Ishikawa (cell line): ENCODE measurements at regions not wholly inside any gene's neighbourhood (a gene's known extent, or its start where the extent isn't known, plus 50 kb on each side); places are given as distances from the start of the nearest gene placed in this dataset.

Experiments used
- CREB1 ChIP-seq: IDR thresholded peaks from 2 replicates; pipeline ENCODE4 v1.6.1; 2012; ENCODE audit warnings: low read depth
- EP300 ChIP-seq: IDR thresholded peaks from 2 replicates; pipeline ENCODE4 v1.6.1; 2012; ENCODE audit warnings: borderline replicate concordance
- FOXM1 ChIP-seq: IDR thresholded peaks from 2 replicates; pipeline ENCODE4 v1.6.1; 2012; ENCODE audit warnings: low read depth, borderline replicate concordance
- RAD21 ChIP-seq: IDR thresholded peaks from 2 replicates; pipeline ENCODE4 v1.6.1; 2012; ENCODE audit warnings: low read depth
- TAF1 ChIP-seq: IDR thresholded peaks from 2 replicates; pipeline ENCODE4 v1.6.1; 2012; ENCODE audit warnings: low read depth, mild to moderate bottlenecking
- TEAD4 ChIP-seq: IDR thresholded peaks from 2 replicates; pipeline ENCODE4 v1.6.1; 2012
- YY1 ChIP-seq: IDR thresholded peaks from 2 replicates; pipeline ENCODE4 v1.6.1; 2012; ENCODE audit warnings: low read depth
- TF ChIP-seq, protein P1 (sequence below): IDR thresholded peaks from 2 replicates; pipeline ENCODE4 v1.6.1; 2012
- TF ChIP-seq, protein P2 (sequence below): IDR thresholded peaks from 2 replicates; pipeline ENCODE4 v1.6.1; 2012

DNA sequence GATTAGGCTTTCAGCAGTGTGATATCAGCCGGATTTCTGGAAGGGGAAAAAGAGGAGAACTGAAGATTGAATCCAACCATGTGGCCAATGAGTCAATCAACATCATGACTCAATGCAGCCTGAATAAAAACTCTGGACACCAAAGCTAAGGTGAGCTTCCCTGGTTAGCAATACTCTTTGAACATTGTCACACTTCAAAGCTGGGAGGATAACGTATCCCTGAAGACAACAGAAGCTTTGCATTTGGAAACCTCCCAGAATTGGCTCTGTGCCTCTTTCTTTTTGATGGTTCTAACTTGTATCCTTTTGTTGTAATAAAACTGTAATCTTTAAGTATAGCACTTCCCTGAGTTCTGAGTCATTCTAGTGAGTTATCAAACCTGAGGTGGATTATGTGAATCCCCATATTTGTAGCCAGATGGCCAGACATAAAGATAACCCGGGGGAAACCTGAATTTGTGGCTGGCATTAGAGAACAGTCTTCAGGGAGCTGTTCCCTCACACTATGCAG is 284.4 kb downstream of the IPMK start:
- TF ChIP-seq, protein P1, sequence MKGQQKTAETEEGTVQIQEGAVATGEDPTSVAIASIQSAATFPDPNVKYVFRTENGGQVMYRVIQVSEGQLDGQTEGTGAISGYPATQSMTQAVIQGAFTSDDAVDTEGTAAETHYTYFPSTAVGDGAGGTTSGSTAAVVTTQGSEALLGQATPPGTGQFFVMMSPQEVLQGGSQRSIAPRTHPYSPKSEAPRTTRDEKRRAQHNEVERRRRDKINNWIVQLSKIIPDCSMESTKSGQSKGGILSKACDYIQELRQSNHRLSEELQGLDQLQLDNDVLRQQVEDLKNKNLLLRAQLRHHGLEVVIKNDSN: no peak
- TF ChIP-seq, protein P2, sequence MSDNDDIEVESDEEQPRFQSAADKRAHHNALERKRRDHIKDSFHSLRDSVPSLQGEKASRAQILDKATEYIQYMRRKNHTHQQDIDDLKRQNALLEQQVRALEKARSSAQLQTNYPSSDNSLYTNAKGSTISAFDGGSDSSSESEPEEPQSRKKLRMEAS: no peak
- TF ChIP-seq FOXM1 (no peak), TAF1 (no peak), CREB1 (no peak), RAD21 (no peak), TEAD4 (no peak), YY1 (no peak), EP300 (no peak)
